Stimulated activated CD8-positive, alpha-beta memory T cell treated with anti-CD3 and anti-CD28 coated beads, Interleukin-15, amount 100 ng/mL, for 4 hours (primary cell): ENCODE measurements at regions not wholly inside any gene's neighbourhood (a gene's known extent, or its start where the extent isn't known, plus 50 kb on each side); places are given as distances from the start of the nearest gene placed in this dataset.

ENCODE experiments used
- DNase-seq, 2 donors: peaks; one replicate each; pipeline ENCODE4 v3.0.0-alpha.2; 2020; ENCODE audit warnings: low read depth in 2 of 2

- DNase-seq, result no peak
Measured at GRCh38 chr3:41041462-41041861, 157.8 kb upstream of the CTNNB1 start.

GRCh38 chr3:41041899-41042298, 157.4 kb upstream of the CTNNB1 start:
- DNase-seq, result no peak

GRCh38 chr3:41044523-41044922, 154.8 kb upstream of the CTNNB1 start:
- DNase-seq, result no peak

- no peak for DNase-seq
Measured at GRCh38 chr3:41045491-41045890, 153.8 kb upstream of the CTNNB1 start.

GRCh38 chr3:41050144-41050543, 149.2 kb upstream of the CTNNB1 start:
- DNase-seq, result no peak

GRCh38 chr3:41053220-41053619, 146.1 kb upstream of the CTNNB1 start:
- DNase-seq, result no peak

GRCh38 chr3:41060106-41060505, 139.2 kb upstream of the CTNNB1 start:
- DNase-seq, result no peak

- DNase-seq, result no peak
Measured at GRCh38 chr3:41064070-41064469, 135.2 kb upstream of the CTNNB1 start.

- DNase-seq, result no peak
Measured at GRCh38 chr3:41064526-41064925, 134.8 kb upstream of the CTNNB1 start.

- no peak for DNase-seq
Measured at GRCh38 chr3:41065340-41065739, 134.0 kb upstream of the CTNNB1 start.

- no peak for DNase-seq
Measured at GRCh38 chr3:41073190-41073589, 126.1 kb upstream of the CTNNB1 start.

- DNase-seq, result no peak
Measured at GRCh38 chr3:41075975-41076374, 123.3 kb upstream of the CTNNB1 start.

GRCh38 chr3:41076399-41076798, 122.9 kb upstream of the CTNNB1 start:
- DNase-seq, result no peak

GRCh38 chr3:41080141-41080540, 119.2 kb upstream of the CTNNB1 start:
- no peak for DNase-seq

GRCh38 chr3:41088882-41089281, 110.4 kb upstream of the CTNNB1 start:
- no peak for DNase-seq

GRCh38 chr3:41089566-41089965, 109.7 kb upstream of the CTNNB1 start:
- no peak for DNase-seq

- DNase-seq, result no peak
Measured at GRCh38 chr3:41092844-41093243, 106.5 kb upstream of the CTNNB1 start.

GRCh38 chr3:41093476-41093875, 105.8 kb upstream of the CTNNB1 start:
- DNase-seq, result no peak

GRCh38 chr3:41094351-41094750, 105.0 kb upstream of the CTNNB1 start:
- no peak for DNase-seq

- no peak for DNase-seq
Measured at GRCh38 chr3:41095702-41096101, 103.6 kb upstream of the CTNNB1 start.

GRCh38 chr3:41097896-41098496, 101.3 kb upstream of the CTNNB1 start:
- DNase-seq, result no peak

- DNase-seq, result no peak
Measured at GRCh38 chr3:41101231-41101630, 98.1 kb upstream of the CTNNB1 start.

GRCh38 chr3:41102053-41102556, 97.2 kb upstream of the CTNNB1 start:
- no peak for DNase-seq

GRCh38 chr3:41102750-41103149, 96.6 kb upstream of the CTNNB1 start:
- no peak for DNase-seq
